Suprapubic skin (tissue), 4 donors: ENCODE measurements at regions not wholly inside any gene's neighbourhood (a gene's known extent, or its start where the extent isn't known, plus 50 kb on each side); places are given as distances from the start of the nearest gene placed in this dataset.

Source experiments
- POLR2A ChIP-seq, 2 donors: fragments of 450-650 bp; IDR thresholded peaks; one replicate each; pipeline ENCODE4 v1.6.1; 2017; ENCODE audit warnings: antibody characterized with exemption in 2 of 2, mild to moderate bottlenecking in 2 of 2, moderate library complexity in 2 of 2
- POLR2AphosphoS5 ChIP-seq, 3 donors: sonication (generic); formaldehyde crosslinking; IDR thresholded peaks; one replicate each; pipeline ENCODE4 v1.6.1; 2017; ENCODE audit warnings: antibody characterized with exemption in 3 of 3
- TF ChIP-seq, protein P1 (sequence below), 2 donors: fragments of 200-600 bp in 1 of 2; fragments of 450-650 bp in 1 of 2; sonication (generic) in 1 of 2; IDR thresholded peaks; one replicate each; pipeline ENCODE4 v1.5.1; 2016 to 2019; ENCODE audit warnings: antibody characterized with exemption in 2 of 2, mild to moderate bottlenecking in 1 of 2, moderate library complexity in 1 of 2

DNA sequence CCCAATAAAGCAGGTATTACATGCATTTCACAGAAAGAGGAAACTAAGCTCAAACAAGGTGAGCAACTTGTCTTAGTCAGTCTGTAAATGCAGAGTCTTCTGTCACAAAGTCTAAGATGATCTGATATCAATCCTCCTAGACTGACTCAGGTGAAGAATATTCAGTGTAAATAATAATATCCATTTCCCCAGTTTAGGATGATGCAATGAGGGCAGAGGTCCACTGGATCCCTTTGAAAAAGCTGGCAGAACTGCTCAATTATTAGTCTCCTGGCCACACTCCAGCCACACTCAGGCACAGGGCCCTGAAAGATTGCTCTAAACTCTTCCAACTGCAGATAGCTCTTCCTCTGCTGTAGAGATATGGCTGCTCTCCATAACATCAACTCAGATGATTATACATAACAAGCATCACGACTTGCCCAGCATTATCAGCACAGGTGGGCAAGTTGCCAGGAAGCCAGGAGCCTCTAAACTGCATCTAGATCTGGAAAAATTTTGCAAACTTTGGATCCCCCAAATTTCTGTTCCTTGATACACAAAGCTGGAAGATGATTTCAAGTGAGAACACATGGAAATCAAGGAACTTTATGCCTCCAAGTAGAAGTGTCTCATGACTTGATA is 129.8 kb upstream of the CPNE4 start:
- TF ChIP-seq, protein P1, sequence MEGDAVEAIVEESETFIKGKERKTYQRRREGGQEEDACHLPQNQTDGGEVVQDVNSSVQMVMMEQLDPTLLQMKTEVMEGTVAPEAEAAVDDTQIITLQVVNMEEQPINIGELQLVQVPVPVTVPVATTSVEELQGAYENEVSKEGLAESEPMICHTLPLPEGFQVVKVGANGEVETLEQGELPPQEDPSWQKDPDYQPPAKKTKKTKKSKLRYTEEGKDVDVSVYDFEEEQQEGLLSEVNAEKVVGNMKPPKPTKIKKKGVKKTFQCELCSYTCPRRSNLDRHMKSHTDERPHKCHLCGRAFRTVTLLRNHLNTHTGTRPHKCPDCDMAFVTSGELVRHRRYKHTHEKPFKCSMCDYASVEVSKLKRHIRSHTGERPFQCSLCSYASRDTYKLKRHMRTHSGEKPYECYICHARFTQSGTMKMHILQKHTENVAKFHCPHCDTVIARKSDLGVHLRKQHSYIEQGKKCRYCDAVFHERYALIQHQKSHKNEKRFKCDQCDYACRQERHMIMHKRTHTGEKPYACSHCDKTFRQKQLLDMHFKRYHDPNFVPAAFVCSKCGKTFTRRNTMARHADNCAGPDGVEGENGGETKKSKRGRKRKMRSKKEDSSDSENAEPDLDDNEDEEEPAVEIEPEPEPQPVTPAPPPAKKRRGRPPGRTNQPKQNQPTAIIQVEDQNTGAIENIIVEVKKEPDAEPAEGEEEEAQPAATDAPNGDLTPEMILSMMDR (IDR thresholded peaks at IDR 0.05): no peak
- TF ChIP-seq POLR2A (IDR thresholded peaks at IDR 0.05): no peak
- TF ChIP-seq POLR2AphosphoS5 (IDR thresholded peaks at IDR 0.05): no peak
